Left renal pelvis (tissue), 4 donors: ENCODE measurements at regions not wholly inside any gene's neighbourhood (a gene's known extent, or its start where the extent isn't known, plus 50 kb on each side); places are given as distances from the start of the nearest gene placed in this dataset.
"Not testable (repeated sequence)": the region's sequence is repeated elsewhere in the genome, so short reads cannot be mapped to it uniquely, and the experiment has no call there.

Experiments used
- DNase-seq, 4 donors: peaks; one replicate each; pipeline ENCODE4 v3.0.0-alpha.2; 2013; ENCODE audit warnings: low read depth in 4 of 4, low spot score in 3 of 4

GRCh38 chr3:144859161-144859560 lies 887.5 kb downstream of the DIPK2A start:
- no peak for DNase-seq

- no peak for DNase-seq
Measured at GRCh38 chr3:144864646-144865045, 893.0 kb downstream of the DIPK2A start.

GRCh38 chr3:144865948-144866347 lies 894.3 kb downstream of the DIPK2A start:
- DNase-seq: no peak

GRCh38 chr3:144866476-144866875 lies 894.9 kb downstream of the DIPK2A start:
- DNase-seq: peak; percentile 3 to 18 (median 11)

GRCh38 chr3:144868506-144868905 lies 896.9 kb downstream of the DIPK2A start:
- no peak for DNase-seq

GRCh38 chr3:144873066-144873465 lies 901.4 kb downstream of the DIPK2A start:
- DNase-seq: no peak

GRCh38 chr3:144875211-144875610 lies 903.6 kb downstream of the DIPK2A start:
- no peak for DNase-seq

- no peak for DNase-seq
Measured at GRCh38 chr3:144877356-144877755, 905.7 kb downstream of the DIPK2A start.

- no peak for DNase-seq
Measured at GRCh38 chr3:144879701-144880100, 908.1 kb downstream of the DIPK2A start.

- no peak for DNase-seq
Measured at GRCh38 chr3:144893980-144894379, 922.4 kb downstream of the DIPK2A start.

GRCh38 chr3:144894576-144894975 lies 923.0 kb downstream of the DIPK2A start:
- DNase-seq: peak in 3 of 4 donors; percentile 12 to 29 (median 15)

GRCh38 chr3:144900366-144900765 lies 928.7 kb downstream of the DIPK2A start:
- DNase-seq: no peak

GRCh38 chr3:144907581-144907980 lies 936.0 kb downstream of the DIPK2A start:
- not testable (repeated sequence) for DNase-seq

GRCh38 chr3:144912968-144913367 lies 941.3 kb downstream of the DIPK2A start:
- no peak for DNase-seq

GRCh38 chr3:144915202-144915601 lies 943.6 kb downstream of the DIPK2A start:
- no peak for DNase-seq

- no peak for DNase-seq
Measured at GRCh38 chr3:144921710-144922109, 950.1 kb downstream of the DIPK2A start.

GRCh38 chr3:144923046-144923775 lies 951.6 kb downstream of the DIPK2A start:
- DNase-seq: no peak

- DNase-seq: no peak
Measured at GRCh38 chr3:144930431-144930830, 958.8 kb downstream of the DIPK2A start.

- no peak for DNase-seq
Measured at GRCh38 chr3:144931590-144931989, 960.0 kb downstream of the DIPK2A start.

GRCh38 chr3:144942093-144942837 lies 970.6 kb downstream of the DIPK2A start:
- DNase-seq: no peak

GRCh38 chr3:144942838-144943197 lies 971.2 kb downstream of the DIPK2A start:
- DNase-seq: no peak

- no peak for DNase-seq
Measured at GRCh38 chr3:144947895-144948294, 976.3 kb downstream of the DIPK2A start.
